Panc1 (cell line): ENCODE measurements at regions not wholly inside any gene's neighbourhood (a gene's known extent, or its start where the extent isn't known, plus 50 kb on each side); places are given as distances from the start of the nearest gene placed in this dataset.

Experiments
- ATAC-seq: fragments of 200-7000 bp; cut with Tn5 transposase; 2 replicates; pipeline ENCODE4 v1.9.1; 2020; ENCODE audit warnings: mild to moderate bottlenecking, moderate library complexity
- BruUV-seq: library from RNA; stranded (reverse); fragments of 400-500 nt; replicated peaks from 2 replicates; lab custom pipeline; 2021; lab: Mats Ljungman, UMichigan
- CTCF ChIA-PET: fragments of 300-600 bp; sonication (Branson Sonifier 250); formaldehyde crosslinking; loops from one replicate; lab custom pipeline; 2022; ENCODE audit warnings: antibody characterized with exemption; lab: Charles Lee
- POLR2A ChIA-PET: fragments of 300-600 bp; sonication (Branson Sonifier 250); formaldehyde crosslinking; loops from one replicate; lab custom pipeline; 2022; ENCODE audit warnings: antibody characterized with exemption; lab: Charles Lee
- DNase-seq: peaks from one replicate; pipeline ENCODE4 v3.0.0-alpha.2; 2010; ENCODE audit warnings: low read depth, low spot score
- H3K27ac ChIP-seq: 2 replicates; pipeline ENCODE4 v1.5.1; 2011; ENCODE audit warnings: mild to moderate bottlenecking, low read length, inconsistent platforms
- H3K27me3 ChIP-seq: fragments of 200-500 bp; sonication (Bioruptor generic); 2 replicates; pipeline ENCODE4 v1.6.0; 2014; ENCODE audit warnings: low read length, inconsistent platforms; ENCODE audit not compliant: control insufficient read depth, insufficient read depth
- H3K36me3 ChIP-seq: fragments of 200-500 bp; sonication (Bioruptor generic); 2 replicates; pipeline ENCODE4 v1.5.1; 2014; ENCODE audit warnings: inconsistent platforms, mild to moderate bottlenecking, low read length, moderate library complexity; ENCODE audit not compliant: control insufficient read depth, insufficient read depth
- H3K4me1 ChIP-seq: 2 replicates; pipeline ENCODE4 v1.5.1; 2011; ENCODE audit warnings: inconsistent platforms, mild to moderate bottlenecking, low read length, moderate library complexity; ENCODE audit not compliant: control insufficient read depth, insufficient read depth
- H3K4me3 ChIP-seq, 2 experiments: 2 replicates each; pipeline ENCODE4 v1.5.1; 2011 to 2012; ENCODE audit warnings: low read depth in 2 of 2, low read length in 2 of 2, mild to moderate bottlenecking in 2 of 2, inconsistent platforms in 1 of 2, moderate library complexity in 1 of 2
- H3K9me3 ChIP-seq: fragments of 200-500 bp; sonication (Bioruptor generic); 2 replicates; pipeline ENCODE4 v1.5.1; 2014; ENCODE audit warnings: low read depth, mild to moderate bottlenecking, inconsistent platforms, low read length, moderate library complexity; ENCODE audit not compliant: control insufficient read depth, insufficient read depth
- POLR2AphosphoS5 ChIP-seq: IDR thresholded peaks from 2 replicates; pipeline ENCODE4 v1.6.1; 2012; ENCODE audit warnings: mild to moderate bottlenecking, low read depth, low read length, moderate library complexity
- SIN3A ChIP-seq: IDR thresholded peaks from 2 replicates; pipeline ENCODE4 v1.6.1; 2012; ENCODE audit warnings: low read depth, mild to moderate bottlenecking, low read length, moderate library complexity, borderline replicate concordance; ENCODE audit not compliant: insufficient read depth
- TCF7L2 ChIP-seq: IDR thresholded peaks from 2 replicates; pipeline ENCODE4 v1.6.1; 2011; ENCODE audit warnings: mild to moderate bottlenecking, low read depth, low read length, inconsistent platforms
- in situ Hi-C: cut with HindIII; loops from 2 replicates; pipeline ENCODE4 v1.10.0; 2016; ENCODE audit warnings: low sequenced_read_pairs, low pct_unique_long_range_greater_than_20kb
- intact Hi-C: fragments of 100-400 bp; cut with micrococcal nuclease; formaldehyde crosslinking; loops from one replicate; pipeline ENCODE4 v1.10.0; 2022; ENCODE audit not compliant: unreplicated experiment
- TF ChIP-seq, protein P1 (sequence below): fragments of 450-650 bp; IDR thresholded peaks from 2 replicates; pipeline ENCODE4 v1.5.1; 2017; ENCODE audit warnings: mild to moderate bottlenecking
- TF ChIP-seq, protein P2 (sequence below), 2 experiments: IDR thresholded peaks; 2 replicates each; pipeline ENCODE4 v1.6.1; 2011 to 2012; ENCODE audit warnings: low read depth in 2 of 2, control low read depth in 1 of 2, low read length in 1 of 2, mild to moderate bottlenecking in 1 of 2, moderate library complexity in 1 of 2; ENCODE audit not compliant: insufficient read depth in 1 of 2

DNA sequence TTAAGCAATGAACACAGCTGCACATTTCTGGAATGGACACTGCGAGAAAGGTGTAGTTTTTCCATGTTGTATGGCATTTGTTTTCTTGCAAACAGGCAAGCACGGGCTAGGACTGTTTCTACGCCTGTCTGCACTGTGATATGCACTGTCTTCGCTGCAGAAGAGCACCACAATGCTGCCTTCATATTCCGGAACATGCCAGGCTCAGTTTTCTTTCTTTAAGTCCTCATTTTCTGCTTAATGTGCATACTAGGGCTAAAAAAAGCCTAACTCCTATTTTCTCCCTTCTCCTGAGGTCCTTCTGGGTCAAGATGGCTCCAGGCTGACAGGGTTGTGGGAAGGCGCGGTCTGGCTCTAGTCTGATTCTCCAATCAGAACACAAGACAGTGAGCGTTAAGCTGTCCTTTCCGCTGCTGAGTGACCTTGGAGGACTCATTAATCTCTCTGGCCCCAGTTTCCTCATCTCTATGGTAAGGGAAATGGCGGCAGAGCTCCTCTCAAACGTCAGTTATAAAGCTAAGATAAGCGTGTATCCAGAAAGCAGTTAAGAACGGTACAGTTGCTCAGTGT, 379.9 kb downstream of the C6orf118 start:
- no peak overlapping the region for H3K27ac ChIP-seq
- H3K9me3 ChIP-seq: no peaks in the 10 kb centered on the region
- POLR2A ChIA-PET: no interaction called here
- H3K4me1 ChIP-seq: no peaks in the 10 kb centered on the region
- in situ Hi-C loops: no loop called here
- DNase-seq: no peak
- no peaks in the 10 kb centered on the region for H3K27me3 ChIP-seq
- CTCF ChIA-PET: no interaction called here
- no peak for ATAC-seq
- H3K36me3 ChIP-seq: no peaks in the 10 kb centered on the region
- no TSS peak for BruUV-seq
- intact Hi-C loops: loop anchor here (5.0 to 10.0 kb wide), 3 partner anchors 975 to 1512 kb away; no protein-coding TSS in a partner anchor
- H3K4me3 ChIP-seq: no peak overlapping the region
- TF ChIP-seq, protein P1, sequence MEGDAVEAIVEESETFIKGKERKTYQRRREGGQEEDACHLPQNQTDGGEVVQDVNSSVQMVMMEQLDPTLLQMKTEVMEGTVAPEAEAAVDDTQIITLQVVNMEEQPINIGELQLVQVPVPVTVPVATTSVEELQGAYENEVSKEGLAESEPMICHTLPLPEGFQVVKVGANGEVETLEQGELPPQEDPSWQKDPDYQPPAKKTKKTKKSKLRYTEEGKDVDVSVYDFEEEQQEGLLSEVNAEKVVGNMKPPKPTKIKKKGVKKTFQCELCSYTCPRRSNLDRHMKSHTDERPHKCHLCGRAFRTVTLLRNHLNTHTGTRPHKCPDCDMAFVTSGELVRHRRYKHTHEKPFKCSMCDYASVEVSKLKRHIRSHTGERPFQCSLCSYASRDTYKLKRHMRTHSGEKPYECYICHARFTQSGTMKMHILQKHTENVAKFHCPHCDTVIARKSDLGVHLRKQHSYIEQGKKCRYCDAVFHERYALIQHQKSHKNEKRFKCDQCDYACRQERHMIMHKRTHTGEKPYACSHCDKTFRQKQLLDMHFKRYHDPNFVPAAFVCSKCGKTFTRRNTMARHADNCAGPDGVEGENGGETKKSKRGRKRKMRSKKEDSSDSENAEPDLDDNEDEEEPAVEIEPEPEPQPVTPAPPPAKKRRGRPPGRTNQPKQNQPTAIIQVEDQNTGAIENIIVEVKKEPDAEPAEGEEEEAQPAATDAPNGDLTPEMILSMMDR: no peak
- no peak for TF ChIP-seq TCF7L2
- no peak for TF ChIP-seq POLR2AphosphoS5
- TF ChIP-seq SIN3A: no peak
- TF ChIP-seq, protein P2, sequence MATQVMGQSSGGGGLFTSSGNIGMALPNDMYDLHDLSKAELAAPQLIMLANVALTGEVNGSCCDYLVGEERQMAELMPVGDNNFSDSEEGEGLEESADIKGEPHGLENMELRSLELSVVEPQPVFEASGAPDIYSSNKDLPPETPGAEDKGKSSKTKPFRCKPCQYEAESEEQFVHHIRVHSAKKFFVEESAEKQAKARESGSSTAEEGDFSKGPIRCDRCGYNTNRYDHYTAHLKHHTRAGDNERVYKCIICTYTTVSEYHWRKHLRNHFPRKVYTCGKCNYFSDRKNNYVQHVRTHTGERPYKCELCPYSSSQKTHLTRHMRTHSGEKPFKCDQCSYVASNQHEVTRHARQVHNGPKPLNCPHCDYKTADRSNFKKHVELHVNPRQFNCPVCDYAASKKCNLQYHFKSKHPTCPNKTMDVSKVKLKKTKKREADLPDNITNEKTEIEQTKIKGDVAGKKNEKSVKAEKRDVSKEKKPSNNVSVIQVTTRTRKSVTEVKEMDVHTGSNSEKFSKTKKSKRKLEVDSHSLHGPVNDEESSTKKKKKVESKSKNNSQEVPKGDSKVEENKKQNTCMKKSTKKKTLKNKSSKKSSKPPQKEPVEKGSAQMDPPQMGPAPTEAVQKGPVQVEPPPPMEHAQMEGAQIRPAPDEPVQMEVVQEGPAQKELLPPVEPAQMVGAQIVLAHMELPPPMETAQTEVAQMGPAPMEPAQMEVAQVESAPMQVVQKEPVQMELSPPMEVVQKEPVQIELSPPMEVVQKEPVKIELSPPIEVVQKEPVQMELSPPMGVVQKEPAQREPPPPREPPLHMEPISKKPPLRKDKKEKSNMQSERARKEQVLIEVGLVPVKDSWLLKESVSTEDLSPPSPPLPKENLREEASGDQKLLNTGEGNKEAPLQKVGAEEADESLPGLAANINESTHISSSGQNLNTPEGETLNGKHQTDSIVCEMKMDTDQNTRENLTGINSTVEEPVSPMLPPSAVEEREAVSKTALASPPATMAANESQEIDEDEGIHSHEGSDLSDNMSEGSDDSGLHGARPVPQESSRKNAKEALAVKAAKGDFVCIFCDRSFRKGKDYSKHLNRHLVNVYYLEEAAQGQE (IDR thresholded peaks at IDR 0.05; ENCODE audit: insufficient read depth in 1 of 2, low read depth in 2 of 2, low read length in 1 of 2): no peak

DNA sequence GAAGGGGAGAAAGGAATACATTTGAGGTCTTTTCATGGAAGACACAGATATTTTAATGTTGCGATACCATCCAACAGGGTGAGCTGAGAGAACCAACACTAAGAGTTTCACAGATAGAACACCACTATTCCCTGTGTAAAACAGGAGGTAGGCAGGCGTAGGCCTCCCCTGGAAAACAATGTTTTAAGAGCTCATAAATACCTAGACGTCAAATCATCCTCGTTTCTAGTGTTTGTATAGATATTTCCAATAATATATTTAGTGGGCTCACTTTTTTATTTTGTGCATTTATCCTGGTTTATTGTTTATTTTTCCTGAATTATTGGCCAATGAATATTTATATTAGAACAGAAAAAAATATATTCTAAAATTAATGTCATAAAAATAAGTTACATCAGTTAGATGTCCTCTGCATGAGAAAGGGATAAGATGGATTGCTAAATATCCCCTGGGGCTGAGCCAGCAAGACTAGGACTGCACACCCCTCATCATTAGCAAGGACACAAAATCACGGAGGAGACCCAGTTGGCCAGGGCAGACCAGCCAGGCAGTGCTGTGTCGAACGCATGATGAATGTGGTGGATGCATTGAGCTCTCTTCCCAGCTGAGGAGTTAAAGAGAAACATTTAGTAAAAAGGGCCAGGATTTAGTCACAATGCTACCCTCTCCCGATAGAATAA, 380.5 kb downstream of the C6orf118 start:
- intact Hi-C loops (loop anchor here (5.0 to 10.0 kb wide), 3 partner anchors 974 to 1512 kb away; no protein-coding TSS in a partner anchor), in situ Hi-C loops (no loop called here)
- DNase-seq: no peak
- CTCF ChIA-PET: no interaction called here
- no TSS peak for BruUV-seq
- H3K4me3 ChIP-seq: no peak overlapping the region
- TF ChIP-seq SIN3A (no peak), TCF7L2 (no peak), POLR2AphosphoS5 (no peak)
- TF ChIP-seq, protein P1: no peak
- TF ChIP-seq, protein P2 (IDR thresholded peaks at IDR 0.05; ENCODE audit: insufficient read depth in 1 of 2, low read depth in 2 of 2, low read length in 1 of 2): no peak
- H3K27me3 ChIP-seq: no peaks in the 10 kb centered on the region
- POLR2A ChIA-PET: no interaction called here
- no peaks in the 10 kb centered on the region for H3K4me1 ChIP-seq
- H3K9me3 ChIP-seq: no peaks in the 10 kb centered on the region
- ATAC-seq: no peak
- no peaks in the 10 kb centered on the region for H3K36me3 ChIP-seq
- H3K27ac ChIP-seq: no peak overlapping the region
